ENCODE measurements at regions not wholly inside any gene's neighbourhood (a gene's known extent, or its start where the extent isn't known, plus 50 kb on each side); places are given as distances from the start of the nearest gene placed in this dataset.

DNA sequence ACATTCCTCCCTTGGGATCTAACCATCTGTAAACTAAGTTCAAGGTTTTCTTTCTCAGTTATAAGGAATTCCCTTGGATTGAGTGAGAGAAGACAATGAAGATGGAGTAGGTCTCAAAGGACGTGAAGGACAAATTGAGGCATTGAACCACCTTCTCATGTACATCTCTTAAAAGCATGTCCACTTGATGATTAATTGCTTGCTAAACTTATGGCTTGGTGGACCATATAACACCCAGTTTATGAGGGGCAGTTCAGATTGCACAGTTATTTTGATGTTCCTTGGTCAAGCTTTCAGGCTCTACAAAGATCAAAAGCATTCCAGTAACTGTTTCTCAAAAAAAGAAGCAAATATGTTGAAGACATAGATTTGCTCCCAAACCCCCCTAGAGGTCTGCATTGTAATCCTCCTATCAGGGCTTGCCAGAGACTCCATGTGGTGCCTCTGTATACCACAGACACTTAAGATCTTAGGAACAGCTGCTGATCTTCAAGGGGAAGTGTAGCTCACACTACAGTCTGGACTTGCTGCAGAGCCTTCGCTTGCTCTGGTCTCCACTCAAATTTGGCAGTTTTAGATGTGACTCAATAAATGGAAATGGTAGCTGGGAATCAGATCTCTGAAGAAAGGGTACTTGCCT lies 56.9 kb upstream of the ALDH1A1 start:
- DNase-seq (ENCODE audit: insufficient read length) = no peak
- TF ChIP-seq POLR2A (IDR thresholded peaks at IDR 0.05; ENCODE audit: low read depth, low read length) (no peak), POLR2AphosphoS5 (IDR thresholded peaks at IDR 0.05; ENCODE audit: low read depth, low read length) (no peak), TAF1 (IDR thresholded peaks at IDR 0.05; ENCODE audit: borderline replicate concordance, low read depth, low read length) (no peak)
- FAIRE-seq = no peak

DNA sequence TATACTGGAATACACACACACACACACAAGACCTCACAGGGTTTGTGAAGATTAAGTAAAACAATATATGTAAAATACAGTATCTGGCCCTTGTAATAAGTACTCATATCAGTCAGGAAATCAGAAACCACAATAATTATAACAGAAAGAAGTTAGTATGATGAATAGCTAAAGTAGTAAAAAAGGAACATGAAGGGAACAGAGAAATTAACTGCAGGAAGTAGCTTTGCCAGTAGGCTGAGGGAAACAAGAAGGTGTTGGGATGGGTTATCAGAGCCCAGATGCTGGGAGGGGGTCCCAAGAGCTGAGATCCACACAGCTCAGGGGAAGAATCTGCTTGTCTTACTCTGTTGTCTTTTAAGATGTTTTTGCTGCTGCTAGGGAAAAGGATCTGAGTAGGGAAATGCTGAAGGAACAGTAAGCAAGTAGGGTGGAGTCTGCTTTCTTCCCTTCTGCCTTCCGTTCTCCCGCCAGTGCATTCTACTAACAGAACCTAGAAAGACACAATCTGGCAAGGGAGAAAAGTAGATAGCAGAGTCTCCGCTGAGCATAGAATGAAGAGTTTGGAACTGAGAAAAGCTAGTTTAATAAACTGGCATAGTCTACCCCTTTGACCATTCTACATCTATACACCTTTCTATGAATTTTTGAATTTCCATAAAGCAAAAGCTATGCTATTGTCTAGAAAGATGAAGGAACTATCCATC lies 55.3 kb upstream of the ALDH1A1 start:
- no peak for TF ChIP-seq TAF1 (IDR thresholded peaks at IDR 0.05; ENCODE audit: borderline replicate concordance, low read depth, low read length)
- no peak for DNase-seq (ENCODE audit: insufficient read length)
- no peak for FAIRE-seq

DNA sequence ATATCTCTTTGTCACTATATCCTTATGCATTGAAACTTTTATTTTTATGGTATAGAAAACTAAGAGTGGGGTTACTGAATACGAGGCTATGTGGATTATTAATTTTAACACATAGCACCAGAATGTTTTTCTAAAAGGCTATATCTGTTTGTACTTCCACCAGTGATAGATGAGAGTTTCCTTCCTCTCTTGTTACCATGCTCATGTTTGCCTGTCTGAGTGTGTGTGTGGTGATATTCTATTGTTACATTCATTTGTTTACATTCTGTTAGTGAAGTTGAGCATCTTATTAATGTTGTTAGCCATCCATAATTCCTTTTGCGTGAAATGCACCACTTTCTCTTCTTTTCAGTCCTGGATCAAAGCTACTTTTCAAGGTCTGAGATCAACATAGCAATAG lies 54.1 kb upstream of the ALDH1A1 start:
- FAIRE-seq (no peak), DNase-seq (ENCODE audit: insufficient read length) (no peak)
- TF ChIP-seq TAF1 (IDR thresholded peaks at IDR 0.05; ENCODE audit: borderline replicate concordance, low read depth, low read length) = no peak
